Gastroesophageal sphincter (tissue), 3 donors: ENCODE measurements at regions not wholly inside any gene's neighbourhood (a gene's known extent, or its start where the extent isn't known, plus 50 kb on each side); places are given as distances from the start of the nearest gene placed in this dataset.

Experiments
- CTCF ChIP-seq, 4 experiments: fragments of 200-600 bp in 2 of 4; fragments of 450-650 bp in 2 of 4; sonication (generic) in 1 of 4; IDR thresholded peaks; one replicate each; pipeline ENCODE4 v1.5.1; 2017 to 2019; ENCODE audit warnings: antibody characterized with exemption in 4 of 4, mild to moderate bottlenecking in 2 of 4, moderate library complexity in 2 of 4
- POLR2A ChIP-seq, 2 donors: fragments of 450-650 bp; IDR thresholded peaks; one replicate each; pipeline ENCODE4 v1.6.1; 2017; ENCODE audit warnings: antibody characterized with exemption in 2 of 2, mild to moderate bottlenecking in 2 of 2, moderate library complexity in 1 of 2
- POLR2AphosphoS5 ChIP-seq: sonication (generic); formaldehyde crosslinking; IDR thresholded peaks from one replicate; pipeline ENCODE4 v1.6.1; 2017; ENCODE audit warnings: antibody characterized with exemption

- TF ChIP-seq POLR2A (IDR thresholded peaks at IDR 0.05) (no peak), CTCF (IDR thresholded peaks at IDR 0.05) (no peak), POLR2AphosphoS5 (no peak)
These were observed 250.9 kb downstream of the PSAT1 start for GRCh38 chr9:78547831-78548230.
